GM23338 (cell line): ENCODE measurements at regions not wholly inside any gene's neighbourhood (a gene's known extent, or its start where the extent isn't known, plus 50 kb on each side); places are given as distances from the start of the nearest gene placed in this dataset.

Experiments
- ATAC-seq: fragments of 200-7000 bp; cut with Tn5 transposase; 3 replicates; pipeline ENCODE4 v1.9.1; 2020
- DNase-seq: peaks from one replicate; pipeline ENCODE4 v3.0.0-alpha.2; 2015; ENCODE audit warnings: low spot score
- H2AFZ ChIP-seq: fragments of 200-600 bp; sonication (generic); 2 replicates; pipeline ENCODE4 v1.8.0; 2016; ENCODE audit warnings: antibody characterized with exemption, mild to moderate bottlenecking, moderate library complexity
- H3F3A ChIP-seq: fragments of 200-600 bp; sonication (generic); replicated peaks from 2 replicates; pipeline ENCODE4 v1.8.0; 2017; ENCODE audit warnings: antibody characterized with exemption, mixed run types, low read depth
- H3K27ac ChIP-seq: fragments of 200-600 bp; sonication (generic); 2 replicates; pipeline ENCODE4 v1.6.1; 2016; ENCODE audit warnings: low read depth
- H3K27me3 ChIP-seq: fragments of 200-600 bp; sonication (generic); 2 replicates; pipeline ENCODE4 v1.8.0; 2016; ENCODE audit warnings: mild to moderate bottlenecking, mixed run types, moderate library complexity; ENCODE audit not compliant: insufficient read depth
- H3K36me3 ChIP-seq: fragments of 200-600 bp; sonication (generic); 2 replicates; pipeline ENCODE4 v1.8.0; 2016; ENCODE audit warnings: mild to moderate bottlenecking; ENCODE audit not compliant: insufficient read depth
- H3K4me1 ChIP-seq: fragments of 200-600 bp; sonication (generic); 2 replicates; pipeline ENCODE4 v1.8.0; 2016; ENCODE audit warnings: mild to moderate bottlenecking, moderate library complexity; ENCODE audit not compliant: insufficient read depth
- H3K4me2 ChIP-seq: fragments of 200-600 bp; sonication (generic); 2 replicates; pipeline ENCODE4 v1.7.1; 2017; ENCODE audit warnings: mixed run types
- H3K4me3 ChIP-seq: fragments of 200-600 bp; sonication (generic); 2 replicates; pipeline ENCODE4 v1.6.1; 2016; ENCODE audit warnings: mixed run types
- H3K79me2 ChIP-seq: fragments of 200-600 bp; sonication (generic); replicated peaks from 2 replicates; pipeline ENCODE4 v1.8.0; 2017; ENCODE audit warnings: mild to moderate bottlenecking; ENCODE audit not compliant: insufficient read depth
- H3K9me2 ChIP-seq: fragments of 200-600 bp; sonication (generic); 2 replicates; pipeline ENCODE4 v1.8.0; 2017; ENCODE audit not compliant: insufficient read depth
- H4K20me1 ChIP-seq: fragments of 200-600 bp; sonication (generic); replicated peaks from 2 replicates; pipeline ENCODE4 v1.8.0; 2017; ENCODE audit warnings: mild to moderate bottlenecking; ENCODE audit not compliant: insufficient read depth
- H3K27ac Mint-ChIP-seq: 2 replicates; pipeline ENCODE4 v1.8.0; 2020; ENCODE audit warnings: inconsistent platforms, mild to moderate bottlenecking, moderate library complexity, mixed read lengths
- H3K27me3 Mint-ChIP-seq: 3 replicates; pipeline ENCODE4 v1.8.0; 2022; ENCODE audit warnings: low read depth, mild to moderate bottlenecking, moderate library complexity, mixed read lengths, inconsistent platforms; ENCODE audit not compliant: insufficient read depth, poor library complexity
- H3K36me3 Mint-ChIP-seq: 3 replicates; pipeline ENCODE4 v1.8.0; 2021; ENCODE audit warnings: low read depth, mild to moderate bottlenecking, inconsistent platforms, moderate library complexity, mixed read lengths
- H3K4me1 Mint-ChIP-seq: 3 replicates; pipeline ENCODE4 v1.8.0; 2020; ENCODE audit warnings: mild to moderate bottlenecking, inconsistent platforms, mixed read lengths
- H3K4me3 Mint-ChIP-seq: 3 replicates; pipeline ENCODE4 v1.8.0; 2021; ENCODE audit warnings: moderate library complexity, mild to moderate bottlenecking, inconsistent platforms, mixed read lengths
- H3K9me3 Mint-ChIP-seq: 3 replicates; pipeline ENCODE4 v1.8.0; 2020; ENCODE audit warnings: moderate library complexity, mild to moderate bottlenecking, inconsistent platforms, mixed read lengths
- EZH2 ChIP-seq: fragments of 200-600 bp; sonication (generic); IDR thresholded peaks from one replicate; pipeline ENCODE4 v1.8.0; 2017; ENCODE audit warnings: antibody characterized with exemption, mild to moderate bottlenecking, low read depth; ENCODE audit not compliant: unreplicated experiment
- POLR2AphosphoS5 ChIP-seq: IDR thresholded peaks from 2 replicates; pipeline ENCODE4 v1.6.1; 2016; ENCODE audit warnings: antibody characterized with exemption, low read depth
- STAT1 ChIP-seq: IDR thresholded peaks from one replicate; pipeline ENCODE4 v1.6.1; 2016; ENCODE audit warnings: antibody characterized with exemption; ENCODE audit not compliant: unreplicated experiment
- ZNF331 ChIP-seq: fragments of 250-450 bp; sonication (Bioruptor Pico); IDR thresholded peaks from 2 replicates; pipeline ENCODE4 v1.5.0; 2020; ENCODE audit warnings: low read depth, mild to moderate bottlenecking, moderate library complexity
- ZNF462 ChIP-seq: fragments of 250-450 bp; sonication (Bioruptor Pico); IDR thresholded peaks from 2 replicates; pipeline ENCODE4 v1.5.0; 2020; ENCODE audit warnings: mild to moderate bottlenecking, moderate library complexity
- TF ChIP-seq, protein P1 (sequence below): IDR thresholded peaks from 2 replicates; pipeline ENCODE4 v1.6.1; 2016; ENCODE audit warnings: antibody characterized with exemption

DNA sequence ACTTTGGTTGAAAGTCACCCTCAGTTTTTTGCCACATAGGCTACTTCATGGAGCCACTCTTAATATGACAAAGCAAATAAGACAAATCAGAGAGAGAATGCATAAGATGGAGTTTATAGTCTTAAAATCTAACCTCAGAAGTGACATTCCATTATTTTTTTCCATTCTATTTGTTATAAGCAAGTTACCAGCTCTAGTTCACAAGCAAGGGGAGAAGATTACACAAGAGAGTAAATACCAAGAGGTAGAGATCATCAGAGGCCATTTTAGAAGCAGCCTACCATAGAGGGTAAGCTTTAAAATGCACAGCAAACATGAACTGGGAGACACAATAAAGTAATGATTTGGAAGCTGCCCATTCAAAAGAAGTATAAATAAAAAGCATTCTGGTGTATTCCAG, 651.3 kb upstream of the MEF2C start:
- Mint-ChIP-seq H3K27ac (no peak overlapping the region), H3K4me1 (no peaks in the 10 kb centered on the region), H3K27me3 (no peaks in the 10 kb centered on the region), H3K36me3 (no peaks in the 10 kb centered on the region), H3K9me3 (no peaks in the 10 kb centered on the region), H3K4me3 (no peak overlapping the region)
- ATAC-seq (no peak), DNase-seq (no peak)
- Histone ChIP-seq H3K4me1 (no peaks in the 10 kb centered on the region), H3K27ac (no peak overlapping the region), H3K79me2 (no peaks in the 10 kb centered on the region), H4K20me1 (no peaks in the 10 kb centered on the region), H2AFZ (no peak overlapping the region), H3K4me2 (no peak overlapping the region), H3F3A (no peaks in the 10 kb centered on the region), H3K27me3 (no peaks in the 10 kb centered on the region), H3K4me3 (no peak overlapping the region), H3K36me3 (no peaks in the 10 kb centered on the region), H3K9me2 (no peaks in the 10 kb centered on the region)
- TF ChIP-seq ZNF462 (CRISPR knock-in tag) (no peak), ZNF331 (CRISPR knock-in tag) (no peak), EZH2 (no peak), POLR2AphosphoS5 (no peak), STAT1 (no peak)
- TF ChIP-seq, protein P1, sequence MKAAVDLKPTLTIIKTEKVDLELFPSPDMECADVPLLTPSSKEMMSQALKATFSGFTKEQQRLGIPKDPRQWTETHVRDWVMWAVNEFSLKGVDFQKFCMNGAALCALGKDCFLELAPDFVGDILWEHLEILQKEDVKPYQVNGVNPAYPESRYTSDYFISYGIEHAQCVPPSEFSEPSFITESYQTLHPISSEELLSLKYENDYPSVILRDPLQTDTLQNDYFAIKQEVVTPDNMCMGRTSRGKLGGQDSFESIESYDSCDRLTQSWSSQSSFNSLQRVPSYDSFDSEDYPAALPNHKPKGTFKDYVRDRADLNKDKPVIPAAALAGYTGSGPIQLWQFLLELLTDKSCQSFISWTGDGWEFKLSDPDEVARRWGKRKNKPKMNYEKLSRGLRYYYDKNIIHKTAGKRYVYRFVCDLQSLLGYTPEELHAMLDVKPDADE, result no peak

- Mint-ChIP-seq H3K9me3 (peaks cover 27% of the 10 kb centered on the region), H3K27ac (no peak overlapping the region), H3K4me1 (peaks cover 3% of the 10 kb centered on the region; the same call in 2 of the 3 replicates), H3K4me3 (no peak overlapping the region), H3K36me3 (peaks cover 19% of the 10 kb centered on the region), H3K27me3 (no peaks in the 10 kb centered on the region)
- Histone ChIP-seq H3K4me1 (no peaks in the 10 kb centered on the region), H3K79me2 (no peaks in the 10 kb centered on the region), H3K4me3 (no peak overlapping the region), H3K27me3 (no peaks in the 10 kb centered on the region), H2AFZ (no peak overlapping the region), H3F3A (no peaks in the 10 kb centered on the region), H3K4me2 (no peak overlapping the region), H3K9me2 (no peaks in the 10 kb centered on the region), H3K36me3 (peaks cover 12% of the 10 kb centered on the region), H4K20me1 (no peaks in the 10 kb centered on the region), H3K27ac (no peak overlapping the region)
- ATAC-seq, result no peak
- DNase-seq, result no peak
- TF ChIP-seq EZH2 (no peak), ZNF462 (CRISPR knock-in tag) (no peak), STAT1 (no peak)
Measured at GRCh38 chr5:89524785-89525184, 641.8 kb upstream of the MEF2C start.
